GM12878 (cell line): ENCODE measurements at regions not wholly inside any gene's neighbourhood (a gene's known extent, or its start where the extent isn't known, plus 50 kb on each side); places are given as distances from the start of the nearest gene placed in this dataset.

Experiments used
- ATAC-seq: fragments of 200-7000 bp; cut with Tn5 transposase; 3 replicates; pipeline ENCODE4 v1.9.1; 2020; ENCODE audit warnings: mild to moderate bottlenecking, moderate library complexity
- BruUV-seq: library from RNA; stranded (reverse); fragments of 400-500 nt; replicated peaks from 2 replicates; lab custom pipeline; 2021; lab: Mats Ljungman, UMichigan
- CTCF ChIA-PET: fragments of 300-600 bp; sonication (Branson Sonifier 250); formaldehyde crosslinking; extraction: SDS; loops from one replicate; lab custom pipeline; 2021; ENCODE audit warnings: inconsistent platforms; lab: Yijun Ruan, JAX
- POLR2A ChIA-PET: fragments of 350-600 bp; formaldehyde crosslinking; extraction: SDS; loops from one replicate; lab custom pipeline; 2021; ENCODE audit warnings: inconsistent platforms; lab: Charles Lee
- RAD21 ChIA-PET: fragments of 300-600 bp; sonication (Branson Sonifier 250); formaldehyde crosslinking; loops from one replicate; lab custom pipeline; 2023; ENCODE audit warnings: antibody characterized with exemption; ENCODE audit not compliant: unreplicated experiment; lab: Charles Lee
- SMC1A ChIA-PET: fragments of 300-600 bp; sonication (Branson Sonifier 250); formaldehyde crosslinking; loops from one replicate; lab custom pipeline; 2023; ENCODE audit not compliant: unreplicated experiment, uncharacterized antibody; lab: Charles Lee
- DNase-seq: peaks from one replicate; pipeline ENCODE4 v3.0.0-alpha.2; 2011; ENCODE audit warnings: low read depth, low spot score
- FAIRE-seq: peaks from 3 replicates; lab custom pipeline; 2011; peaks lifted over from hg19 to GRCh38; lab: Jason Lieb, UNC
- H2AFZ ChIP-seq: 2 replicates; pipeline ENCODE4 v1.6.0; 2011; ENCODE audit warnings: low read depth, low read length, control low read depth; ENCODE audit not compliant: control insufficient read depth
- H3K27ac ChIP-seq: 2 replicates; pipeline ENCODE4 v1.5.1; 2011; ENCODE audit warnings: control low read depth; ENCODE audit not compliant: control insufficient read depth, insufficient read depth
- H3K27me3 ChIP-seq, 2 experiments: replicated peaks in 1 of 2; 2 replicates each; pipeline versions ENCODE4 v1.6.0 to v1.6.1; 2011; ENCODE audit warnings: low read length in 1 of 2; ENCODE audit not compliant: control insufficient read depth in 2 of 2, insufficient read depth in 2 of 2
- H3K36me3 ChIP-seq, 2 experiments: 2 replicates each; pipeline ENCODE4 v1.5.1; 2011; ENCODE audit warnings: low read length in 1 of 2; ENCODE audit not compliant: control insufficient read depth in 2 of 2, insufficient read depth in 2 of 2
- H3K4me1 ChIP-seq: 2 replicates; pipeline ENCODE4 v1.6.1; 2011; ENCODE audit warnings: mild to moderate bottlenecking, low read length, moderate library complexity, mixed read lengths; ENCODE audit not compliant: control insufficient read depth, insufficient read depth
- H3K4me2 ChIP-seq: 2 replicates; pipeline ENCODE4 v1.6.0; 2011; ENCODE audit warnings: control low read depth; ENCODE audit not compliant: control insufficient read depth, insufficient read depth
- H3K4me3 ChIP-seq: fragments of 200-600 bp; sonication (generic); 2 replicates; pipeline ENCODE4 v1.5.1; 2016
- H3K79me2 ChIP-seq: 2 replicates; pipeline ENCODE4 v1.6.0; 2011; ENCODE audit warnings: low read length; ENCODE audit not compliant: control insufficient read depth, insufficient read depth
- H3K9ac ChIP-seq: 2 replicates; pipeline ENCODE4 v1.8.0; 2011; ENCODE audit warnings: low read length, control low read depth, mixed read lengths; ENCODE audit not compliant: control insufficient read depth, insufficient read depth
- H3K9me3 ChIP-seq: replicated peaks from 3 replicates; pipeline ENCODE4 v1.5.1; 2011; ENCODE audit warnings: mild to moderate bottlenecking, low read length; ENCODE audit not compliant: control insufficient read depth, insufficient read depth
- H4K20me1 ChIP-seq: 2 replicates; pipeline ENCODE4 v1.6.0; 2011; ENCODE audit not compliant: control insufficient read depth, insufficient read depth
- CHD2 ChIP-seq: IDR thresholded peaks from 2 replicates; pipeline ENCODE4 v1.6.1; 2011; ENCODE audit warnings: low read depth, low read length, improper control_type of control experiment, borderline replicate concordance
- JUNB ChIP-seq: IDR thresholded peaks from 2 replicates; pipeline ENCODE4 v1.6.1; 2016; ENCODE audit warnings: antibody characterized with exemption, mild to moderate bottlenecking
- MEF2A ChIP-seq: IDR thresholded peaks from 2 replicates; pipeline ENCODE4 v1.6.1; 2011; ENCODE audit warnings: low read depth, mild to moderate bottlenecking, low read length, moderate library complexity; ENCODE audit not compliant: insufficient read depth
- PML ChIP-seq: IDR thresholded peaks from 2 replicates; pipeline ENCODE4 v1.6.1; 2012; ENCODE audit warnings: low read length, inconsistent platforms
- SREBF1 ChIP-seq: IDR thresholded peaks from 2 replicates; pipeline ENCODE4 v1.6.1; 2012; ENCODE audit warnings: mild to moderate bottlenecking, low read length
- STAT3 ChIP-seq: IDR thresholded peaks from 2 replicates; pipeline ENCODE4 v1.6.1; 2011; ENCODE audit warnings: low read depth, low read length, improper control_type of control experiment
- WGBS: methylation state at CpG from one replicate; pipeline ENCODE4 v1.1.6; 2016; ENCODE audit warnings: low lambda C conversion rate; ENCODE audit not compliant: insufficient replicate concordance, insufficient coverage; ENCODE audit errors: missing lambda C conversion rate; 5-methylcytosine and 5-hydroxymethylcytosine counted together
- in situ Hi-C: fragments of 300-500 bp; cut with MboI; formaldehyde crosslinking; loops from 9 replicates; pipeline ENCODE4 v1.14.3; 2018; ENCODE audit warnings: mixed read lengths
- intact Hi-C: fragments of 100-400 bp; cut with micrococcal nuclease; formaldehyde crosslinking; loops from one replicate; pipeline ENCODE4 v1.14.2; 2022; ENCODE audit not compliant: unreplicated experiment
- TF ChIP-seq, protein P1 (sequence below): fragments of 450-650 bp; IDR thresholded peaks from 2 replicates; pipeline ENCODE4 v1.6.1; 2017; ENCODE audit warnings: mild to moderate bottlenecking, low read depth, inconsistent platforms; ENCODE audit not compliant: poor library complexity, severe bottlenecking

DNA sequence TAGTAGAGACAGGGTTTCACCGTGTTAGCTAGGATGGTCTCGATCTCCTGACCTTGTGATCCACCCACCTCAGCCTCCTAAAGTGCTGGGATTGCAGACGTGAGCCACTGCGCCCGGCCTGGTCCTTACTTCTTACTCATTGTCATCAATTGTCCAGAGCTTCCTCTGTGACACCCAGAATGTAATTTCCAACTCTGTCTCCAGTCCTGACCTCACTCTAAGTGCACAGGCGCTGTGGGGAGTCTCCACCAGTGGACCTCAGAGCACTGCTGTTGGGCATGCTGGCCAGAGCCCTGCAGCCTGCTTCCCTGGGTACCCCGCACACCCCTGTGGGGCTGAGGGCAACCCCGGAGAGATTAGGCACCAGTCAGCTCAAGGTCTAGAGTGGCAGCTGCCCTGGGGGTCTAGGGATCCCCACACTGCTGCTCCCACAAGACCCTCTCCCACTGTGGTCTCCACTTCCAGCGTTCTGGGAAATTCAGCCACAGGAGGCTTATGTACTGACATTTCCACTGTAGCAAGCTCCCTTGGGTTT, 1140.3 kb downstream of the TBC1D22A start:
- RAD21 ChIA-PET, result no interaction called here
- intact Hi-C loops, result no loop called here
- Histone ChIP-seq H3K27ac (no peak overlapping the region), H2AFZ (no peak overlapping the region), H3K4me2 (no peak overlapping the region), H3K36me3 (no peaks in the 10 kb centered on the region), H3K27me3 (no peaks in the 10 kb centered on the region), H4K20me1 (no peaks in the 10 kb centered on the region), H3K9me3 (no peaks in the 10 kb centered on the region; the same call in 2 of the 3 replicates), H3K4me1 (no peaks in the 10 kb centered on the region), H3K9ac (no peak overlapping the region), H3K79me2 (no peaks in the 10 kb centered on the region), H3K4me3 (no peak overlapping the region)
- in situ Hi-C loops, result no loop called here
- ATAC-seq (no peak), DNase-seq (no peak), FAIRE-seq (no peak)
- CTCF ChIA-PET, result no interaction called here
- POLR2A ChIA-PET, result no interaction called here
- TF ChIP-seq MEF2A, result no peak
- TF ChIP-seq, protein P1, sequence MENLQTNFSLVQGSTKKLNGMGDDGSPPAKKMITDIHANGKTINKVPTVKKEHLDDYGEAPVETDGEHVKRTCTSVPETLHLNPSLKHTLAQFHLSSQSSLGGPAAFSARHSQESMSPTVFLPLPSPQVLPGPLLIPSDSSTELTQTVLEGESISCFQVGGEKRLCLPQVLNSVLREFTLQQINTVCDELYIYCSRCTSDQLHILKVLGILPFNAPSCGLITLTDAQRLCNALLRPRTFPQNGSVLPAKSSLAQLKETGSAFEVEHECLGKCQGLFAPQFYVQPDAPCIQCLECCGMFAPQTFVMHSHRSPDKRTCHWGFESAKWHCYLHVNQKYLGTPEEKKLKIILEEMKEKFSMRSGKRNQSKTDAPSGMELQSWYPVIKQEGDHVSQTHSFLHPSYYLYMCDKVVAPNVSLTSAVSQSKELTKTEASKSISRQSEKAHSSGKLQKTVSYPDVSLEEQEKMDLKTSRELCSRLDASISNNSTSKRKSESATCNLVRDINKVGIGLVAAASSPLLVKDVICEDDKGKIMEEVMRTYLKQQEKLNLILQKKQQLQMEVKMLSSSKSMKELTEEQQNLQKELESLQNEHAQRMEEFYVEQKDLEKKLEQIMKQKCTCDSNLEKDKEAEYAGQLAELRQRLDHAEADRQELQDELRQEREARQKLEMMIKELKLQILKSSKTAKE, result no peak
- no peak for TF ChIP-seq SREBF1
- no peak for TF ChIP-seq STAT3
- SMC1A ChIA-PET, result interaction anchor here (0.9 kb wide), 1 partner anchor 11 kb away, joined by 3 read pairs; no protein-coding TSS in a partner anchor
- 33% methylated on average over 9 of the region's 9 CpGs for WGBS
- BruUV-seq, result no TSS peak

GRCh38 chr22:47901911-47902310, 1139.5 kb downstream of the TBC1D22A start:
- Histone ChIP-seq H3K4me3 (no peak overlapping the region), H3K27me3 (no peaks in the 10 kb centered on the region), H3K4me2 (no peak overlapping the region), H3K79me2 (no peaks in the 10 kb centered on the region), H3K4me1 (no peaks in the 10 kb centered on the region), H3K9me3 (no peaks in the 10 kb centered on the region; the same call in 2 of the 3 replicates), H3K9ac (no peak overlapping the region), H3K27ac (no peak overlapping the region), H4K20me1 (no peaks in the 10 kb centered on the region), H3K36me3 (no peaks in the 10 kb centered on the region), H2AFZ (no peak overlapping the region)
- DNase-seq, result no peak
- SMC1A ChIA-PET, result interaction anchor here (0.9 kb wide), 1 partner anchor 11 kb away, joined by 3 read pairs; no protein-coding TSS in a partner anchor
- in situ Hi-C loops (no loop called here), intact Hi-C loops (no loop called here)
- CTCF ChIA-PET, result no interaction called here
- no peak for ATAC-seq
- POLR2A ChIA-PET, result interaction anchor here (0.7 kb wide), 1 partner anchor 114 kb away, joined by 6 read pairs; no protein-coding TSS in a partner anchor
- no peak for FAIRE-seq
- whole genome bisulfite sequencing, result 78% methylated on average over 6 of the region's 6 CpGs
- BruUV-seq, result no TSS peak
- RAD21 ChIA-PET, result no interaction called here
- no peak for TF ChIP-seq PML
- no peak for TF ChIP-seq JUNB
- TF ChIP-seq CHD2, result no peak
